Left kidney (tissue), 1 donor: ENCODE measurements at regions not wholly inside any gene's neighbourhood (a gene's known extent, or its start where the extent isn't known, plus 50 kb on each side); places are given as distances from the start of the nearest gene placed in this dataset.

ENCODE experiments used
- DNase-seq: peaks from one replicate; pipeline ENCODE4 v3.0.0-alpha.2; 2013

DNA sequence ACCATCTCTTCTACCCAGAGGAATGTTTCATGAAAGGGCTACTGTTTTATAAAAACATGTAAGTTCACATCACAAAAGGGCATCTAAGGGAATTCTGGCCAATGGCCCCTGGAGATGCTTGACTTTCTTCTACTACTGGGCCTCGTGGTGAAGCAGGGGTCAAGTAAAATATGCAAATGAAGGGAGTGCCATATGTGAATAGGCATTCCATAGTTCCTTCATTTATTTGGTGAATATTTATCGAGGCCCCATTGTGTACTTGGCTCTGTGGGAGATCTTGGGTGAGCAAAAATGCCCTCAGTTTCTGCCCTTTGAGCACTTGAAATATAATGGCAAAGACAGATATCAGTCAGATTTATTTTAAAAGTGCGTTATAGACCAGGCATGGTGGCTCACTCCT, 101.3 kb upstream of the CACNA2D3 start:
- no peak for DNase-seq

DNA sequence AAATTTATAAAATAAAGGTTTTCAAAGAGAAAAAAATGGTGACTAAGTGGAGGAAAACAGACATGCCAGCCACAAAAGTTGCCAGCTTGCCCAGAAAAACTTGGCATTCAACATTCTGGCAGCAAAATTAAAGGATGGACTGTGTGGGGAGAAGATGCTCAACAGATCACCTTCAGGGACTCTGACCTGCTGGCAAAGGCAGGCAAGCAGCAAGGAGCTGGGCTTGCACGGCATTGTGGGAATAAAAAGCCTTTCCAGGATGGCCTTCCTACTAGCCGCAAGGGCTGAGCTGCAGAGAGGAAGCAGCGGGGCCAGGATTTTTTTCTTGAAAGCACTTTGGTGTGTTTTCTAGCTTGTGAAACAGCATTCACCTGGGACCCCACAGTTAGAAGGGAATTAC, 101.9 kb upstream of the CACNA2D3 start:
- no peak for DNase-seq

DNA sequence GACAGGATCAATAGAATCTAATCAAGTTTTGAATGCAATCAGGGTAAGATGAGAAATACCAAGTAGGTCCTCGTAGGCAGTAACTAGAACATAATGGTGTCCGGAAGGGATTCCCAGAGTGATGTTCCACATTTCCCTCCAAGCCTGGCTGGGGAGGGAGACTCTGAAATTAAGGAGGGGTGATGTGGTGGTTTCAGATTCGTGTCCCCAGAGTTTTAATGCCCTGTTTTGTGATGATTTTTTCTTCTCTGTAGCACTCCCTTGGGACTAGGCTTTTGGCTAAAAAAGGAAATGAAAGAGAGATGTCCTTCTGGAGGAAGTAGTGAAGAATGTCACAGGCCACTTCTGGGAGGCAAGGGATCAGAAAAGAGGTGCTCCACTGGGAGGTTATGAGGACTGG, 108.3 kb upstream of the CACNA2D3 start:
- no peak for DNase-seq

DNA sequence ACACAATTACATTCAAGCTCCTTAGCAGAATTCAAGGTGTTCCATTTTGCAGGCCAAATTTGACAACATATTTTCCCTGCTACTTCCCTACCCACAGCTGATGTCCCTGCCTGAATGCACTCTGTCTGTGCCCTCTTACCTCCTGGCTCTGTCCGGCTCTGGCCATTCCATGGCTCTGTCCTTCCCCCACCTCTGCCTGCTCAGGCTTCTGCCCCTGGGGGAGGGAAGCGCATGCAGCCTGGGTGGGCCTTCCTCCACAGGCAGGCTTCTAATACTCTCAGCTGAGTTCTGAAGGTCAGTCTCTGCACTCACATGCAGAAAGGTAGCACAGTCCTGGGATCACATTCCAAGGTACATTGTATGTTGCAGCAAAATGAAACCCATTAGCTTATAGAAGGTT, 113.6 kb upstream of the CACNA2D3 start:
- no peak for DNase-seq

DNA sequence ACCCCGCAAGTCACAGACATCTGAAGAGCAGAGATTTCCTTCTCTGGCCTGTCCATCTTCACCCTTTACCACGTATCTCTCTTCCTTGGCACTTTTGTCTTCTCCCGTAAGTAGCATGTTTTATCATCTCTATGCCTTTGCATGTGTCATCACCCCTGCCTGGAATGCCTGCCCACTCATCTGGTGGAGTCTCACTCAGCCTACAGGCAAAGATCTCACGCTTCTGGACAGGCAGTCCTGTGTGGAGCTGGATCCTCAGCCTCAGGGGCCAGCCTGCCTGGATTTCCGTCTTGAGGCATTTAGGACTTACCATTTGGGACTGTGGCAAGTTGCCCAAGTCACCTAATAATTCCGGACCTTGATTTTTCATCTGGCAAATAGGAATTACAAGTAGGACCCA, 114.3 kb upstream of the CACNA2D3 start:
- no peak for DNase-seq

DNA sequence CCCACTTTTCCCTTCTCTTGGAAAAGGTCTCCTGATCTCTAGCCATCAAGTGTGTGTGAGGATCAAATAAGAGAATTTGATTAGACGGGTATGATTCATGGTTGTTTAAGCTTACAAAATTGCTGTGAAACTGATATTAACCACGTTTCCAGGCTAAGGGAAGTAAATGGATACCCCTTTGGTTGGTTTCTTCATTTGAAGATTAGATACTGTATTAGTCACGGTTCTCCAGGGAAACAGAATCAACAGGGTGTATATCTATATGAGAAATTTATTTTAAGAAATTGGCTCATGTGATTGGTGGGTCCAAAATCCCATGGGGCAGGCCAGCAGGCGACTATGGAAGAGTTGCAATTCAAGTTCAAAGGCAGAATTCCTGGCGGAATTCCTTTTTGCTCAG, 112.7 kb upstream of the SELENOK start:
- DNase-seq = no peak

DNA sequence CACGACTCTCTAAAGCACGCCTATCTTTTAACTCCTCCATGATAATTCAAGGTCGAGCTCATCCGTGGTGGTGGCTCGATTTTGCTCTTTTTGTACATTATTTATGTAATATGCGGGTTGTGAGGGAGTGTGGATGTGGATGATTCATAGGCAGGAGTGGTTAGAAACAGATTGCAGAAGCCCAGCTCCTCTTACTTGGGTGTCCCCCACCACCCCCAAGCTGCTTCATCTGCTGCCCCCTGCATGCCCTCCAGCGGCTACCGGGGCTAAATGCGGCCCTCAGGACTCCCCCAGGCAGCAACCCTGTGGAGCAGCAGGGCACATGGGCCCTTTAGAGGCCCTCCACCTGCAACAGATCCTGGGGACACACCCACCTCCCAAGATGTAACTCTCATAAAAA, 111.5 kb upstream of the SELENOK start:
- DNase-seq = no peak

DNA sequence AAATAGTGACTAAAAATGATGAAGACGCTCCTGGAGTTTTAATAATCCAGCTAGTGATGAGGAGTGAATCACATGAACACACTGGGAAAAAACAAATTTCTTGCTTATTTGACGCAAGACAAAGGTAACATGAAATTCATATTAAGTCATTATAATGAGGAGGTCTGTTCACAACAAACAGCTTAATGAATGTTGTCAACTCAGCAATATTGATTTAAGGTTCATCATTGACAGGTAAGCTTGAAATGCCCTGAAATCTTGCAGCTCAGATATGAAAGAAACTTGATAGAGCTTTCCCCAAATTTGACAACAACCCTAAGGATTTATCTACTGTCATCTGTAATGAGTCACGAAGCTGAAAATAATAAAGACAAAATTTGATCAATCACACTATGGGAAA, 108.1 kb upstream of the SELENOK start:
- DNase-seq = no peak

DNA sequence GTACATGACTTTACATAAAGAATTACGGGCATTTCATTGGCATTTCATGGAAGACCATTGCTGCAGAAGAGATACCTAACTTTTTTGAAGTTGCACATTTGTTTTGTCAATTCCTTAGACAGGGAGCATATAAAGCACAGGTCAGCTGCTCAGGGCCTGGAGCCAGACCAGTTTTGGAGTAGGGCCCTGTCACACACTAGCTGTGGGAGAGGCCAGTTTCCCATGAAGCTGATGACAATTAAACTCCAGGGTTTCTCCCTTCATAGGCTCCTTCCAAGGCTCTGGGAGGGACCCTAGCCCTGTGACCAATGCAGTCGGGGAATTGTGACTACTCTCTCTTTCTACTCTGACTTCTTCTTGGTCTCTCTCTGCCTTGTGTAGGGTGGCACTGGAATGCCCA, 107.3 kb upstream of the SELENOK start:
- no peak for DNase-seq

DNA sequence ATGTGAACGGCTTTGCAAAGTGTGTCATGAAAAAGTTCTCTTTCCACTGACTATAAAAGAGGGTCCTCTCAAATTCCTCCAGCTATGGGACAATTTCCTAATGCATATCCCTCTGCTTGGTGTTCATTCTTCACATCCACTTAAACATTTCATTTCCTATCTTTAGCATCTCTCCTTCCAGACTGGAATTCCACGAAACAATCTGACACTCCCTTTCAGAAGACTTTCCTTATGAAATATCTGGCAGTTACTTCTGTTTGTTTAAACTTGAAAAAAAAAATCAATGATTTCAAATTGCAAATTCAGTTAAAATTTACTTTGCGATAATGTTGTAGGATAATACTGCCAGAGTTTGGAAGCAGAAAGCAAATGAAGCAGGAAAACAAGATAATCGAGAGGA, 105.8 kb upstream of the SELENOK start:
- DNase-seq = no peak

DNA sequence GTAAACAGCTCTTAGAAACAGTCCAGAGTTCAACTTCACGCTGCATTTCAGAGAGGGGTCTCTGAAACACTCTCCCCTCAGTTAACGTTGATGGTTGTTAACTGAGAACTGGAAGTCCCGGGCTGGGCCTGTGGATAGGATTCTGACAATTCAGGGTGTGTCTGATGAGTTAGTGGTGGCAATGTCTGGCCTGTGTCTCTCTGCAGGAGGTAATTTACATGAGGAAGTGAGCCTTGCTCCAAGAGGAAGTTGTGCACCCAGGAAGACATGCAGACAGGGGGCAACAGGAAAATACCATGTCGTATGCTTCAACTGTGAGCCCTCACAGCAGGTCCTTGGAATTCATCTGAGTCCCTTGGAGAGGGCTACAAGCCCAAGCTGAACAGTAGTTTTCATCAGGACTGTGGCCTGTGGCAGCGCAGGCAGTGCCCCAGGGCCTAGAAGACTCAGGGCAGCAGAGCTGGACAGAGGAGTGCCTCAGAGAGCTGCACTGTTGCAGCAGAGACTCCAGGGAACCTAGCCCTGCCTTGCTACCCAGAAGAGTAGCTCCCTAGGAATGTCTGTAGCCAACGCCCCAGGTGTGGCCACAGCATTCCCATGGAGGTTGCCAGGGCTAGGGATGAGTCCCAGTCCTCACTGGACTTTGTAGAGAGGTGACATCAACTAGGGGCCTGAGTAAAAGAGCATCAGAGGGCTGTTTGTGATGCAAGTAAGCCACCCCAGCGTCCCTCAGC, 104.6 kb upstream of the SELENOK start:
- DNase-seq = no peak

DNA sequence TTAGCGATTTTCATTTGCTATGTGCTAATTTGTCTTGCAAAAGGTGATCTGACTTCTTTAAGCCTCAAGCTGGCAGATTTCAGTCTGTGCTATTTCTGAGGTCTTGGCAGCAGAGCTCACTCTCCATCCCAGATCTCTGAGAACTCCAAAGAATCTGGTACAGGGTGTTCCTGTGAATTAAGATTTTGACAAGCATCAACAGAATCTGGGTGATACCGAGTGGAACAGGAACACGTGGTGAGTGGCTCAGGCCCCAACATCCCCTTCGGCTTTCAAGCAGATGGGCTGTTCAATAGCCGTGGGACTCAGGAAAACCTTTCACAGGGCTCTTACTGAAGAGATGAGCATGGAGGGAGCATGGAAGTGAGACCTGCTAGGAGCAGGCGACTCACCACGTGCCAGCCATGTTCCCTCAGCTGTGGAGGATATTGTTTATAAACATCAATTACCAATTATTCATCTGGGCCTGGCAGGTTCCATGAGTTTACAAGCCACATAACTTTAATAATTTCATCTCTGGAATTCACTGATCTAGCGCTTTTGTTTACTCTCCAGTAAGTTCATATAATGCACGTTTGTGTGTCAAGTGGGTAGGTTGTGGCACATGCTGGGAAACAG, 103.4 kb upstream of the SELENOK start:
- DNase-seq = no peak

DNA sequence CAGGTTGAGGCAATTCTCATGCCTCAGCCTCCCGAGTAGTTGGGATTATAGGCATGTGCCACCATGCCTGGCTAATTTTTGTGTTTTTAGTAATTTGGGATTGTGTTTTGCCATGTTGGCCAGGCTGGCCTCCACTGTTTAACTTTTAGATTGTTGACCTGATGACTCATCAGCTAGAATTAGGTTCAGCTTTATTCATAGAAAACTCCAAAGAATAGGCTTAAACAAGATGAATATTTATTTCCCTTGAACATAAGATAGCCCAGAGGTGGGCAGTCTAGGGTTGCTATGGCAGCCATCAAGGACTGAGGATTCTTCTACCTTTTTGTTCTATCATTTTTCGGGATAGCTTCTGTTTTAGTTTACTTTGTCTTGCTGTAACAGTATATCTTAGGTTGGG, 99.6 kb upstream of the SELENOK start:
- no peak for DNase-seq

DNA sequence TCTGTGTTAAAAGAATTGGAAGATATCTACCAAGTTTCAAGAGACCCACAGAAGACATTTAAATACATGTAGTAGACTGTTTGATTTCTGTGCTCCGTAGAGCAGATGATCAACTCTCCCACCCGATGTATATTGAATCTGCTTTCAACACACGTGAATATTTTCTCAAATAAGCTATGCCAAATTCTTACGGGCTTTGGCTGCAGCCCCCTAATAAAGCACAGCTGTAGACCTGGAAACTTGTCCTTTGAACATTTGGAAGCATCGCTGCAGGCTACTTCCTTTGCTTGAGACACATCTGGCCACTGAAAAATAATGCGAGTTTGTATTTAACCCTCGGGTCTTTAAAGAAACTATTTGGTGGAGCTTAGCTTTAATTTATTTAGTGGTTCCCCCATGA, 98.3 kb upstream of the SELENOK start:
- no peak for DNase-seq

DNA sequence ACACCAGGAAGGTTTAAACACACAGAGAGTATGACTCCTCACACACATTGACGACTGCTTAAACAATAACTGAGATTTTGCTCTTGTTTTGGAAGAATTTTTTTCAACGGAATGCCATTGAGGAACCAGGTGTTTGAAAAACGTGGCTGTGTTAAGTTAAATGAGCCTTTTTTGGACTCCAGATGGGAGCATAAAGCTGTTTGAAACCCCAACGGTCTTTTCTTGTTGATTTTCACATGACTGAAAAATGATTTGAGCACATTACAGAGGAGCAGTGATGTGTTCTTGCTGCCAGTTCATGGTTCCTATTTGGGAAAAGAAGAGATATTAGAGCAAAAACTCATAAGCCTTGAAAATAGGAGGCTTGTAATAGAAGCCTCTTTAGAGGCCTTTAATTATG, 97.8 kb upstream of the SELENOK start:
- DNase-seq = no peak

DNA sequence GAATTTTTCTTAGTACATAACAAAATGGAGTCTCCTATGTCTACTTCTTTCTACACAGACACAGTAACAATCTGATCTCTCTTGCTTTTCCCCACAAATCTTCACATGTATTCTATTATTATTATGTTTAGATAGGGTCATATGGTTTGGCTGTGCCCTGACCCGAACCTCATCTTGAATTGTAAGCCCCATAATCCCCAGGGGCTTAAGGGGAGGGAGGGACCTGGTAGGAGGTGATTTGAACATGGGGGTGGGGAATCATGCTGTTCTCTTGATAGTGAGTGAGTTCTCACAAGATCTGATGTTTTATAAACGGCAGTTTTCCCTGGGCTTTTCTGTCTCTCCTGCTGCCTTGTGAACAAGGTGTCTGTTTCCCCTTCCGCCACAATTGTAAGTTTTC, 86.7 kb upstream of the SELENOK start:
- no peak for DNase-seq

DNA sequence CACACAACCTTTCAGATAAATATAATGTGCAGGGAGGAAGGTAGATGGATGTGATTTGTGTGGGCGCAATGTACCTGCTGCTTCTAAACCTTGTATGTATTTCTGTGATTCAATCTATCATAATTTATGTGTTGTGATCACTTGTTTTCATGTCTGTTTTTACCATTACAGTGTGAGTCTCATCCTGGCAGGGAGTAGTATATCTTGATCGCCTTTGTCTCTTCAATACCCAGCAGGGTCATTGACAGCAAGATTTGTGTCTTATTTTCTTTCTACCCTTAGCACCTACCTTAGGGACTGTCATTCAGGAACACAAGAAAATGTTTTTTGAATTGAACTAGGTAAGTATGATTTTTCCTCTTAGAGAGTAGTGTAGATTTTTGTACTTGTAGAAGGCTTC, 83.7 kb upstream of the SELENOK start:
- no peak for DNase-seq

DNA sequence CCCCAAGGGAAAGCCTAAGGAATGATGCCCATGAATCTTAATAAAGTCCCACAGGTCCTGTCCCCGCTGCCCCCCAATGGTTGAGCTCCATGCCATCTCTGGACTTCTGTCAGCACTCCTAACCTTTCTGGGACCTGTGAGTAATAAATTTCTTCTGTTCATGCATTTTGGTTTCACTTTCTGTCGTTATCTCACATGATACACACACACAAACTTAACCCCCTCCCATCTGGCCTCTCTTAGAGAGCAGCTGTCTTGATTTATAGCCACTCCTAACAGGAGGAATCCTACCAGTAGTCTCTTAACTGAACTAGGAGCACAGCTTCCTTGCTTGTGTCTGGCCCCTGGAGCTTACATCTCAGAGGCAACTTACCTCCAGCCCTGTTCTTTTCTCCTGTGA, 82.7 kb upstream of the SELENOK start:
- peak; percentile 26 for DNase-seq

DNA sequence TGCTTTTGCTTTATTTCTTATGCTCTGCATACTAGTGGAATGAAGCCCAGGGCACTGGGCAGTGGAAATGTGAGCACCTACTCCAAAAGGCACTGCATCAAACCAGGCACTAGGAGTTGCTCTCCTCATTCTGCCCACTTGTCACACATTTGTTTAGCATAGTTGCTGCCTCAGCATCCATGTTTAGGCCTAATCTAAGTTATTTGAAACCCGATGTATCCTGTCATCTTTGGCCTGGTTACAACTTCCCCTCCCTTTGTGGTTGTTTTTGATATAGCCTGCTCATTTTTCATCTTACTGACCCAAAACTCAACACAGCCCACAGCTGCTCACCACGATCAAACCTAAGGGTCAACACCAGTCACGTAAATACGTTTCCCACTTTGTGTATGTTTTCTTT, 82.2 kb upstream of the SELENOK start:
- DNase-seq = no peak

DNA sequence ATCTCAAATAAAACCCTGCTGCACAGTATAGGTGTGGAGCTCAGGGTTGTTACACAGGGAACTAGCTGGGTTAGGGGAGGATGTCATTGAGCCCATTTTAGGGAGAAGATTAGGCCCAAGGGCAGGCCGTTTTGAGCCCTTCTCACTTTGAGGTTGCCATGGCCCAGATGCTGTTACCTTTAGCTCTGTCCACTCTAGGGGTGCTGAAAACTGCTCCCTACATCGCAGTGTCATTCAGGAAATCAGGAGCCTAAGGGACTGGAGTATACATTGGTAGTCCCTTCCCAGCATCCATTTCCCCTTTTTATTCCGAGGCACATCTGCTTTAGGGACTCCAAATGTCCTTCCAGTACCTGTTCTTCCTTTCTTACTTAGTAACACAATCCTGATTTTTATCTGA, 79.0 kb upstream of the SELENOK start:
- DNase-seq = peak; percentile 57

DNA sequence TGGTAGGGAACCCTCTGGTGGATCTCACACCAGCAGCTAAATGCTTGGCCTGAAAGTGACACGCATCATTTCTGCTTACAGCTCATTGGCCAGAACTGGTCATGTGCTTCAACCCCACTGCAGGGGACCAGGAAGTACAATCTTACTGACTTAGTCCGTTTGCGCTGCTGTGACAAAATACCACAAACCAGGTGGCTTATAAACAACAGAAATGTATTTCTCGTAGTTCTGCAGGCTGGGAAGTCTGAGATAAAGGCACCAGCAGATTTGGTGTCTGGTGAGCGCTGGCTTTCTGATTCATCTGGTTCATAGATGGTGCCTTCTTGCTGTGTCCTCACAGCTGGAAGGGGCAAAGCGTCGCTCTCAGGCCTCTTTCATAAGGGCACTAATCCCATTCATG, 77.4 kb upstream of the SELENOK start:
- no peak for DNase-seq

DNA sequence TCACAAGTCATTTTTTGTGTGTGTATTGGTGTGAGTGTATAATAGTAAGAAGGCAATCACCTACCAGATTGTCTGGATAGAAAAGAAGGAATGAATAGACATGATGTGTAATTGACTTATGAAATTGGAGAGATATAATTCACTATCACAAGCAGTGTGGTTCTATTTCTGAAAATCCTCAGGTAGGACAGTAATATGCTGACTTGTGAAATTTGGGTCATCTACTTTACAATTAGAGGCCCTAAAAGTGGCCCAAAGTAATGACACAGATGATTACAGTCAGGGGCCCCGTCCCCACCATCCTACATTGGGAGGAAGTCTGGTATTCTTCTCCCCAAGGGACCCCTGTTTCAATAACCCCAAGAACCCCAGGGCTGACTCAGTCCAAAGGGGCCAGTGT, 73.6 kb upstream of the SELENOK start:
- DNase-seq = no peak

DNA sequence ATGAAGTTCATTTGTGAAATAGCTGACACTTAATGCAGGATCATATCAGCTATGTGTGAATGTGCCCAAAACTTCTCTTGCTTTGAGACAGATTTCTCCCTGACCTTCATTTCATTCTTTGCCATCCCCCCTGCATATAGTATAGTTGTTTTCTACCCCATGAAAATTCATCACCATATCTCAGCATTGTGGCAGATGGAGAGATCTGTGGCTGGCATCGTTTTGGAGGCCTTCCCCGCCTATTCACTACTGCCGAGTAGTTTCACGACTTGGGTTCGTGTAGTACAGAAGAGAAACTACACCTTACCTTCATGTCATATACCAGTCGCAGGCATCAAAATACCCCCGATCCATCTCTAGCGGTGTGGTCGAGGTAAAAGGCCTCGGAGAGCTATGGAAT, 66.2 kb upstream of the SELENOK start:
- DNase-seq = no peak

DNA sequence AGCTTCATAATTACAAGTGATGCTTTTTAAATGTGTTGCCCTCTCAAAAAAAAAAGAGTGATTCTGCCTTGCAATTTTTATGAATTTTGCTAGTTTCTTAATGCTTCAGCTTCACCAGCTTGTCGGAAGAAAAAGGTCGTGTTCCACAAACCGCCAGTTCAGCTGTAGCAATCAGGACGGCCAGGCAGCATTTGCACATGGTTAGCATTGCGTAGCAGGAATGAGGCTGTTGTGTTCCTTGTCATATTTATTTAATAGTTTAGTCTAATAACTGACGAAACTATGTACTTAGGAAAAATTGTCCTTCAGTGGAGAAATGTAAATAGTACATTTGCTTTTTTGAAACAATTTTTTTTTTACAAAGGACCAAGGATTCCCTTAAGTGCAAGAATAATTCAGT, 64.9 kb upstream of the SELENOK start:
- no peak for DNase-seq

DNA sequence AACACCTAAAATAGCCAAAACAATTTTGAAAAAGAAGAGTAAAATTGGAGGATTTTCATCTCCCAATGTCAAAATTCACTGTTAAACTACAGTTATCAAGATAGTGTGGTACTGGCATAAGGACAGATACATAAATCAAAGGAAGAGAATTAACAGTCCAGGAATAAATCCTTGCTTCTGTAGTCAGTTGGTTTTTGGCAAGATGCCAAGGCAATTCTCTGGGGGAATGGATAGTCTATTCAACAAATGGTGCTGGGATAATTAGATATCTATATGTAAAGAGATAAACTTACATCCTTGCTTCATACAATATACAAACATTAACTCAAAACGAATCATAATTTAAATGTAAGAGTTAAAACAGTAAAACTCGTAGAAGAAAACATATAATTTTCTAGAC, 57.9 kb upstream of the SELENOK start:
- DNase-seq = no peak
